ENCODE measurements at regions not wholly inside any gene's neighbourhood (a gene's known extent, or its start where the extent isn't known, plus 50 kb on each side); places are given as distances from the start of the nearest gene placed in this dataset.

- DNase-seq (ENCODE audit: insufficient read length, low spot score) (no peak), FAIRE-seq (no peak)
Observed at GRCh38 chr12:89859508-89860220, 151.0 kb upstream of the ATP2B1 start.

DNA sequence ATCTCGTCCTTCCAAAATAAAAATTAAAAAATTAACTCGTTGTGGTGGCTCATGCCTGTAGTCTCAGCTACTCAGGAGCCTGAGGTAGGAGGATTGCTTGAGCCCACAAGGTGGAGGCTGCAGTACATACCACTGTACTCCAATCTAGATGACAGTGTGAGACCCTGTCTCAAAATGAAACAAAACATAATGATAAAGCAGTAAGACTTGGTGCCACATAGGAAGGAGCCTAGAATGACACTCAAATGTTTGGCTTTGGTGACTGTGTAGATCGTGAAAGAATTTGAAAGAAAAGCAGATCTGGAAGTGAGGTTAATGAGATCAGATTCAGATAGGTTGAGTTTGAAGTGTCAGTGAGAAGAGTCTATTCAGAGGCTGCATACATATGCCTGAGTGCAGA lies 150.1 kb upstream of the ATP2B1 start:
- FAIRE-seq, result no peak
- no peak for DNase-seq (ENCODE audit: insufficient read length, low spot score)

- FAIRE-seq, result no peak
- DNase-seq (ENCODE audit: insufficient read length, low spot score), result no peak
Observed at GRCh38 chr12:89857652-89858274, 149.1 kb upstream of the ATP2B1 start.

GRCh38 chr12:89856431-89856830 lies 147.8 kb upstream of the ATP2B1 start:
- peak; percentile 28 for FAIRE-seq
- DNase-seq (ENCODE audit: insufficient read length, low spot score), result peak; percentile 28

DNA sequence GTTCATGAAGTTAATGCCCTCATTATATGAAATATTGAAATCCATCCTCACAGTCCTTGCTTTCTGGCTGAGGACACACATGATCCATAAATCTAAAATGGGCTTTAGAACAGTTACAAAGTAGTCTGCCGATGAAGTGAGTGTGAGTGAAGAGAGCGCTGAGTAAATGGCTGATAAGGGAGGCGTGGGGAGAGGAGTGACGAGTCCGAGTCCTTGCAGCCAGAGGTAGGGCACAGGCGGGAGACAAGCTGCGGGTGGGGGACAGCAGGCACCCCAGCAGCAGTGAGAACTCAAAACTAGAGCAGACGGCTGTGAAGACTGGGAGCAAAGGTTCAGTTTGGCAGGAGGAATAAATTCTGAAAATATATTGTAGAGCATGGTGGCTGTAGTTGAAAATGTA lies 140.1 kb upstream of the ATP2B1 start:
- FAIRE-seq, result no peak
- no peak for DNase-seq (ENCODE audit: insufficient read length, low spot score)

DNA sequence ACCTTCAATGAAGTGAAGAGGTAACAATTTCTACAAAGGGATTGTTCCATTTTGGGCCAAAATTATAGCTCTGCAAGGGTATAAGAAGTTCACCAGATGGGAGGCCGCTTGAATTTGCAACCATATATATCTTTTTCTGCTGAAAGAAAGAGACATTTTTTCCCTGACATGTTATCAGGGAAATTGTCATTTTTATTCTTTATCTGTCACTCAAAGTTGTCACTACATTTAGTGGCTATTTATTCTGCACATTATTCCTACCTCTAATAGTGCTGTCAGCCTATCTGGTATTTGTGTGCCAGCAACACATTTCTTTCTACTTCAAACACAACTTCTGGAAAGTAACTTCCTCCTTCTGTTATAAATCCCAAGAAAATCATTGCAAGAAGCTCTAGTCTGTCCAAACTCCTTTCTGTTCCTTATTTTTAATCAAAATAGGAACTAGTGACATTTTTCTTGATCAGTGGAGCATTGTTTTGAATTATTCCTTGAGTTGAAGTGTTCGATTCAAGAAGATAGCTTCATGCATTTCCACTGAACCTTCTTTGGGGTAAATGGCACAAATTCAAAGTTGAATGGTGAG lies 137.9 kb upstream of the ATP2B1 start:
- FAIRE-seq, result no peak
- DNase-seq (ENCODE audit: insufficient read length, low spot score), result no peak

GRCh38 chr12:89845767-89846166 lies 137.1 kb upstream of the ATP2B1 start:
- no peak for FAIRE-seq
- no peak for DNase-seq (ENCODE audit: insufficient read length, low spot score)

- FAIRE-seq, result no peak
Observed at GRCh38 chr12:89845366-89845765, 136.7 kb upstream of the ATP2B1 start.

GRCh38 chr12:89844539-89844938 lies 135.9 kb upstream of the ATP2B1 start:
- no peak for DNase-seq (ENCODE audit: insufficient read length, low spot score)
- FAIRE-seq, result no peak

More at GRCh38 chr12:89845366-89845765, 136.7 kb upstream of the ATP2B1 start:
- no peak for DNase-seq (ENCODE audit: insufficient read length, low spot score)

- FAIRE-seq, result no peak
- DNase-seq (ENCODE audit: insufficient read length, low spot score), result no peak
Observed at GRCh38 chr12:89840162-89840922, 131.7 kb upstream of the ATP2B1 start.

GRCh38 chr12:89839444-89839843 lies 130.8 kb upstream of the ATP2B1 start:
- no peak for DNase-seq (ENCODE audit: insufficient read length, low spot score)
- FAIRE-seq, result no peak

DNA sequence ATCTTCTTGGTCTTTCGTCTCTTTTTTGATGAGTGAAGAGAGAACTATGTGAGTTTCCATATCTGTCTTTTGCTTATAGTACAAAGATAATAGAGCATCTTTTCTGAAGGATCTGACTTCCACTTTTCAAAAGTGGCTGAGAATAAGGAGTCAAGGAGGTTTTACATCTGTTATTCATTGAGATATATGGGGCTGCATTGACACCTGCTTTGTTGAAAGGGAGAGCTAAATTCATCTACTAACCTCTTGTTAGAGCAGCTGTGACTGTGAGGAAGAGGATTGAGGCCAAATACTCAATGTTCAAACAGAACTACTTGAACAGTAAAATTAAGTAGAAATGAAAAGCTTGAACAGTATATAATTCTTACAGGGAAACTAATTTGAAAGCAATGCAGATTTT lies 130.2 kb upstream of the ATP2B1 start:
- FAIRE-seq (no peak), DNase-seq (ENCODE audit: insufficient read length, low spot score) (no peak)

DNA sequence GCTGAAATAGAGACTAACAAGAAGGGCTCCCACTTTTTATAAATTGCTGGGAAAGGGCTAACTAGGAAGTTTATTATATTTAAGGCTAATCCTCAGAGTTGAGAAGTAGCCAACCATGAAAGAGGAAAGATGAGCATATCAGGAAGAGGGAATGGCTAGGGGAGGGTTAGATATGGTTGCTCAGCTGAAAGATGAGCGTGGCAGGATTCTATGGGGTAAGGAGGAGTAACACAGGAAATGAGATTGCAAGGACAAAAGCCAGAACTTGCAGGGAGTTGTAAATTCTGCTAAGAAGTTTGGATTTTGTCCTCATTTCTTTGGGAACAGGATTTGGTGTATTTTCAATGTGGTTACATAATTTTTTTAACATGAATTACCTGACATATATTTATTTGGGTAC lies 127.4 kb upstream of the ATP2B1 start:
- no peak for DNase-seq (ENCODE audit: insufficient read length, low spot score)
- no peak for FAIRE-seq

DNA sequence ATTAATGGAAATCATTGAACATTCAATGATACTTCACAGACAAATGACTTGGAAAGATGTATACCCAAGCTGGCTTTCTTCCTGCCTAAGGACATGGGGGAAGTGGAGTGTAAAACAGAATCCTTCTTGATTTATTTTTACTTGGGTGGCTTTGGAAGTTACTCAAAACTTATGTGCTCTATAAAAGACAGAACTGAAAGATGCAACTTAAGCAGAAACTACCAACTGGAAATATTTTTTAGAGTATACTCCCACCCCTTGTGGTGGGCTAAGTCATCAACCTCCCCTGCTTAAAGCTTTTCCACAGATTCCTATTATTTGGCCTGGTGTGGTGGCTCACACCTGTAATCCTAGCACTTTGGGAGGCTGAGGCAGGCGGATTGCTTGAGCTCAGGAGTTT lies 126.0 kb upstream of the ATP2B1 start:
- DNase-seq (ENCODE audit: insufficient read length, low spot score) (no peak), FAIRE-seq (no peak)

- DNase-seq (ENCODE audit: insufficient read length, low spot score) (no peak), FAIRE-seq (no peak)
Observed at GRCh38 chr12:89833337-89834252, 125.0 kb upstream of the ATP2B1 start.

GRCh38 chr12:89832336-89832735 lies 123.7 kb upstream of the ATP2B1 start:
- FAIRE-seq, result no peak
- no peak for DNase-seq (ENCODE audit: insufficient read length, low spot score)

- no peak for DNase-seq (ENCODE audit: insufficient read length, low spot score)
- FAIRE-seq, result no peak
Observed at GRCh38 chr12:89831310-89832095, 122.9 kb upstream of the ATP2B1 start.

DNA sequence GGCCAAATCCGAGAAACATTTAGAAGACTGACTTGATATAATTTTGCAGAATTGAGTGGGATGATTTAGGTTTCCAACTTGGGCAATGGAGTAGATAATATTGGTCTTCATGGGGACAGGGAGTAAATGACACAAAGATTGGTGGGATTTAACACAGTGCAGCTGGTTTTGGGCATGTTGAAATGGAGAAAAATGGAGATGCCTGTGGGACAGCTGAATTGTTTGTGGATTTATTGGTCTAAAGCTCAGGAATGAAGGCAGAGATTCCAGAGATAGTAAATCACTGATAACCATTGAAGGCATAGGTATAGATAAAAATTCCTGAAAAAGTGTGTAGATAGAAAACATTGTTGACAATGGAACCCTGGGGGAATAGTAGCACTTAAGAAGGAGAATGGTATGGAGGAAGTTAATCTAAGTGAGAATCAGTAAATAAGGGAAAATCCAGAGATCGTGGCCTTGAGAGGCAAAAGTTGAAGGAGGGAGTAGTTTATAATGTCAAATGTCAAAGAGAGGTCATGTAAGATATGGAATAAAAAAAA lies 120.9 kb upstream of the ATP2B1 start:
- FAIRE-seq, result no peak

DNA sequence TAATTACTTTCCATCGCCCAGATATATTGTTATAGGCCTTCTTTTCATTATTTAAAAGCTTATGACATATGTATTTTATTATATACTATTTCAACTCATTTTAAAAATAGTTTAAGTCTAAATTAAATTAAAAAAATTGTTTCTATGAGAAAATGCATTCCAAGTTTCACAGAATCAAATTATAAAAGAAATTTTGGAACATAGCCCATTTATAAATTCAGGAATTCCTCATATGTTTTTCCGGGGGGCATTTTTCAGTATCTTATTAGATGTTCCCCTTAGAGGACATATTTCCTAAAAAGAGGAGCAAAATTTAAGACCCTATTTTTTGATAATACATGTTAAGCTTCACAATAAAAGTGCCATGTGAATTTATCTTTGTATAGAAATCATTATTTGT lies 119.9 kb upstream of the ATP2B1 start:
- no peak for DNase-seq (ENCODE audit: insufficient read length, low spot score)
- no peak for FAIRE-seq

More for the DNA sequence above, 120.9 kb upstream of the ATP2B1 start:
- no peak for DNase-seq (ENCODE audit: insufficient read length, low spot score)
